HepG2 (cell line): ENCODE measurements at regions not wholly inside any gene's neighbourhood (a gene's known extent, or its start where the extent isn't known, plus 50 kb on each side); places are given as distances from the start of the nearest gene placed in this dataset.

Experiments used
- ATAC-seq: fragments of 200-7000 bp; cut with Tn5 transposase; 3 replicates; pipeline ENCODE4 v1.9.1; 2020; ENCODE audit warnings: mild to moderate bottlenecking, moderate library complexity
- BruUV-seq: library from RNA; stranded (reverse); fragments of 400-500 nt; replicated peaks from 2 replicates; lab custom pipeline; 2021; lab: Mats Ljungman, UMichigan
- CTCF ChIA-PET: fragments of 300-600 bp; formaldehyde crosslinking; extraction: SDS; loops from one replicate; lab custom pipeline; 2021; ENCODE audit warnings: low total read pairs, inconsistent platforms, low intra/inter-chr PET ratio; lab: Yijun Ruan, JAX
- POLR2A ChIA-PET: fragments of 350-600 bp; sonication (Branson Sonifier 250); formaldehyde crosslinking; loops from one replicate; lab custom pipeline; 2020; ENCODE audit warnings: antibody characterized with exemption, inconsistent platforms; lab: Yijun Ruan, JAX
- DNase-seq: peaks from one replicate; pipeline ENCODE4 v3.0.0-alpha.2; 2015; ENCODE audit warnings: low spot score
- FAIRE-seq: peaks from 3 replicates; lab custom pipeline; 2011; peaks lifted over from hg19 to GRCh38; lab: Jason Lieb, UNC
- H2AFZ ChIP-seq: one replicate; pipeline ENCODE4 v1.6.1; 2011; ENCODE audit warnings: low read length, inconsistent platforms
- H3K27ac ChIP-seq: fragments of 300-600 bp; 3 replicates; pipeline ENCODE4 v1.8.0; 2011; ENCODE audit warnings: mixed run types, mild to moderate bottlenecking, mixed read lengths, low read length, inconsistent platforms; ENCODE audit not compliant: insufficient read depth; ENCODE audit errors: extremely low read length
- H3K27me3 ChIP-seq, 2 experiments: fragments of 200-600 bp in 1 of 2; 2 replicates in 1 of 2; 3 replicates in 1 of 2; pipeline versions ENCODE4 v1.6.0 to v1.8.0; 2011; ENCODE audit warnings: low read length in 2 of 2, mild to moderate bottlenecking in 2 of 2, moderate library complexity in 2 of 2, inconsistent platforms in 1 of 2; ENCODE audit not compliant: insufficient read depth in 2 of 2, control insufficient read depth in 1 of 2
- H3K36me3 ChIP-seq, 2 experiments: fragments of 200-600 bp in 1 of 2; replicated peaks in 1 of 2; 2 replicates in 1 of 2; 3 replicates in 1 of 2; pipeline versions ENCODE4 v1.5.1 to v1.8.0; 2011; ENCODE audit warnings: low read length in 2 of 2, inconsistent platforms in 1 of 2; ENCODE audit not compliant: insufficient read depth in 2 of 2, control insufficient read depth in 1 of 2
- H3K4me1 ChIP-seq: 2 replicates; pipeline ENCODE4 v1.5.1; 2012; ENCODE audit warnings: low read length, inconsistent platforms; ENCODE audit not compliant: insufficient read depth
- H3K4me2 ChIP-seq: 2 replicates; pipeline ENCODE4 v1.6.0; 2011; ENCODE audit warnings: low read depth, low read length, inconsistent platforms
- H3K4me3 ChIP-seq, 3 experiments: fragments of 200-600 bp in 1 of 3; sonication (generic), shearing (Covaris generic) in 1 of 3; replicated peaks in 1 of 3; 2 replicates each; pipeline ENCODE4 v1.5.1; 2011 to 2016; ENCODE audit warnings: low read length in 3 of 3, inconsistent platforms in 2 of 3, low read depth in 2 of 3, mild to moderate bottlenecking in 2 of 3, control low read depth in 1 of 3, mixed read lengths in 1 of 3; ENCODE audit not compliant: insufficient read depth in 1 of 3
- H3K79me2 ChIP-seq: one replicate; pipeline ENCODE4 v1.6.1; 2011; ENCODE audit warnings: low read length, inconsistent platforms; ENCODE audit not compliant: insufficient read depth
- H3K9ac ChIP-seq: 2 replicates; pipeline ENCODE4 v1.6.0; 2011; ENCODE audit warnings: mild to moderate bottlenecking, low read depth, low read length, inconsistent platforms; ENCODE audit not compliant: insufficient read depth
- H3K9me3 ChIP-seq: 2 replicates; pipeline ENCODE4 v1.5.1; 2012; ENCODE audit warnings: mild to moderate bottlenecking, low read length
- H4K20me1 ChIP-seq: 2 replicates; pipeline ENCODE4 v1.6.0; 2011; ENCODE audit warnings: inconsistent platforms, mild to moderate bottlenecking, low read length, moderate library complexity; ENCODE audit not compliant: insufficient read depth
- BRD4 ChIP-seq: sonication (generic); formaldehyde crosslinking; IDR thresholded peaks from 2 replicates; pipeline ENCODE4 v1.4.0; 2020; ENCODE audit warnings: missing genetic modification reagents
- EED ChIP-seq: sonication (generic); formaldehyde crosslinking; IDR thresholded peaks from 2 replicates; pipeline ENCODE4 v1.5.0; 2020; ENCODE audit warnings: mild to moderate bottlenecking, missing genetic modification reagents
- ONECUT2 ChIP-seq: sonication (generic); formaldehyde crosslinking; IDR thresholded peaks from 2 replicates; pipeline ENCODE4 v1.4.0; 2020; ENCODE audit warnings: missing genetic modification reagents
- PHF20 ChIP-seq: sonication (generic); formaldehyde crosslinking; IDR thresholded peaks from 2 replicates; pipeline ENCODE4 v1.5.0; 2020; ENCODE audit warnings: mild to moderate bottlenecking, missing genetic modification reagents
- TFAP4 ChIP-seq: sonication (generic); IDR thresholded peaks from 2 replicates; pipeline ENCODE4 v1.6.1; 2016; ENCODE audit warnings: low read depth, borderline replicate concordance
- ZBED4 ChIP-seq: sonication (generic); formaldehyde crosslinking; IDR thresholded peaks from 2 replicates; pipeline ENCODE4 v1.4.0; 2020; ENCODE audit warnings: missing genetic modification reagents, borderline replicate concordance
- ZBTB26 ChIP-seq: IDR thresholded peaks from 2 replicates; pipeline ENCODE4 v1.6.1; 2016; ENCODE audit warnings: missing compliant biosample characterization, missing genetic modification reagents, borderline replicate concordance
- ZNF318 ChIP-seq: sonication (generic); formaldehyde crosslinking; IDR thresholded peaks from 2 replicates; pipeline ENCODE4 v1.4.0; 2020; ENCODE audit warnings: mild to moderate bottlenecking, missing genetic modification reagents
- WGBS: methylation state at CpG from one replicate; pipeline ENCODE4 v1.1.6; 2017; ENCODE audit warnings: low lambda C conversion rate; 5-methylcytosine and 5-hydroxymethylcytosine counted together
- in situ Hi-C: cut with HindIII; loops from 2 replicates; pipeline ENCODE4 v1.10.0; 2017; ENCODE audit warnings: low pct_unique_long_range_greater_than_20kb; ENCODE audit not compliant: extremely low pct_ligation_motif_present
- intact Hi-C: fragments of 100-400 bp; cut with micrococcal nuclease; formaldehyde crosslinking; loops from one replicate; pipeline ENCODE4 v1.10.0; 2022; ENCODE audit not compliant: unreplicated experiment

- ATAC-seq: no peak
- in situ Hi-C loops (no loop called here), intact Hi-C loops (no loop called here)
- Histone ChIP-seq H3K4me2 (no peak overlapping the region), H3K27me3 (peaks cover 10 to 46% of the 10 kb centered on the region in 2 experiments; a peak in 4 of 5 replicates), H3K9ac (no peak overlapping the region), H2AFZ (no peak overlapping the region), H3K79me2 (no peaks in the 10 kb centered on the region), H3K9me3 (no peaks in the 10 kb centered on the region), H3K4me1 (no peaks in the 10 kb centered on the region), H3K36me3 (no peaks in the 10 kb centered on the region), H3K4me3 (no peak overlapping the region), H3K27ac (no peak overlapping the region), H4K20me1 (no peaks in the 10 kb centered on the region)
- DNase-seq: no peak
- ChIA-PET POLR2A (no interaction called here), CTCF (no interaction called here)
- BruUV-seq: no TSS peak
- FAIRE-seq: no peak
- 14% methylated on average over 25 of the region's 30 CpGs for WGBS
- no peak for TF ChIP-seq ONECUT2 (CRISPR knock-in tag)
- TF ChIP-seq EED (CRISPR knock-in tag): no peak
- TF ChIP-seq BRD4 (CRISPR knock-in tag): no peak
- no peak for TF ChIP-seq ZBTB26 (CRISPR knock-in tag)
- TF ChIP-seq PHF20 (CRISPR knock-in tag): no peak
- TF ChIP-seq ZBED4: no peak
- TF ChIP-seq TFAP4: no peak
- no peak for TF ChIP-seq ZNF318 (CRISPR knock-in tag)
Measured at GRCh38 chr9:135308821-135309762, 170.5 kb upstream of the PPP1R26 start.
